H1 (cell line): ENCODE measurements at regions not wholly inside any gene's neighbourhood (a gene's known extent, or its start where the extent isn't known, plus 50 kb on each side); places are given as distances from the start of the nearest gene placed in this dataset.

Source experiments
- CTCF ChIA-PET: fragments of 300-600 bp; sonication (Branson Sonifier 250); formaldehyde crosslinking; loops from one replicate; lab custom pipeline; 2021; ENCODE audit not compliant: partially characterized antibody; lab: Charles Lee
- POLR2A ChIA-PET: fragments of 300-600 bp; sonication (Branson Sonifier 250); formaldehyde crosslinking; loops from one replicate; lab custom pipeline; 2021; ENCODE audit warnings: inconsistent platforms; ENCODE audit not compliant: partially characterized antibody; lab: Charles Lee
- DNase-seq, 2 experiments: peaks; one replicate each; pipeline versions ENCODE4 v3.0.0 to v3.0.0-alpha.2; 2010 to 2022; ENCODE audit warnings: low spot score in 2 of 2, low read depth in 1 of 2, mixed read lengths in 1 of 2
- FAIRE-seq: peaks from 2 replicates; lab custom pipeline; 2011; peaks lifted over from hg19 to GRCh38; lab: Jason Lieb, UNC
- H2AFZ ChIP-seq: 2 replicates; pipeline ENCODE4 v1.8.1; 2012; ENCODE audit warnings: low read length, inconsistent platforms
- H2AK5ac ChIP-seq: 2 replicates; pipeline ENCODE4 v1.6.1; 2013; ENCODE audit warnings: low read depth, low read length
- H2BK120ac ChIP-seq: replicated peaks from 2 replicates; pipeline ENCODE3; 2013; ENCODE audit warnings: low read depth, low read length, inconsistent platforms
- H2BK12ac ChIP-seq: 2 replicates; pipeline ENCODE4 v1.6.1; 2013; ENCODE audit warnings: low read depth, low read length
- H2BK15ac ChIP-seq: 2 replicates; pipeline ENCODE4 v1.6.1; 2013; ENCODE audit warnings: low read length
- H2BK20ac ChIP-seq: 2 replicates; pipeline ENCODE4 v1.6.1; 2013; ENCODE audit warnings: low read length
- H2BK5ac ChIP-seq: 2 replicates; pipeline ENCODE4 v1.6.1; 2013; ENCODE audit warnings: low read depth, low read length
- H3K14ac ChIP-seq: 2 replicates; pipeline ENCODE4 v1.6.1; 2013; ENCODE audit warnings: inconsistent platforms; ENCODE audit not compliant: insufficient read length
- H3K18ac ChIP-seq: 2 replicates; pipeline ENCODE4 v1.6.1; 2013; ENCODE audit warnings: low read length; ENCODE audit errors: extremely low read depth
- H3K23ac ChIP-seq: 2 replicates; pipeline ENCODE4 v1.6.1; 2013; ENCODE audit warnings: inconsistent platforms; ENCODE audit not compliant: insufficient read length
- H3K23me2 ChIP-seq: 2 replicates; pipeline ENCODE4 v1.6.1; 2013; ENCODE audit warnings: low read depth, low read length
- H3K27ac ChIP-seq: 2 replicates; pipeline ENCODE4 v1.6.1; 2011; ENCODE audit warnings: low read depth, low read length, inconsistent platforms
- H3K27me3 ChIP-seq, 4 experiments: replicated peaks in 1 of 4; 1 replicate in 1 of 4; 2 replicates in 3 of 4; pipeline versions ENCODE4 v1.6.1 to v1.8.1; 2011 to 2013; ENCODE audit warnings: low read length in 3 of 4, mild to moderate bottlenecking in 3 of 4, inconsistent platforms in 2 of 4, mixed read lengths in 2 of 4, moderate library complexity in 1 of 4; ENCODE audit not compliant: control insufficient read depth in 3 of 4, insufficient read depth in 3 of 4; ENCODE audit errors: extremely low read depth in 1 of 4
- H3K36me3 ChIP-seq, 4 experiments: 2 replicates each; pipeline versions ENCODE4 v1.6.1 to v1.8.1; 2011 to 2013; ENCODE audit warnings: mild to moderate bottlenecking in 4 of 4, low read length in 3 of 4, moderate library complexity in 2 of 4, control low read depth in 1 of 4, inconsistent platforms in 1 of 4; ENCODE audit not compliant: insufficient read depth in 4 of 4, control insufficient read depth in 2 of 4
- H3K4ac ChIP-seq: replicated peaks from 2 replicates; pipeline ENCODE3; 2013; ENCODE audit warnings: low read length, low read depth, mixed read lengths, inconsistent platforms; ENCODE audit not compliant: insufficient read length
- H3K4me1 ChIP-seq, 4 experiments: replicated peaks in 1 of 4; 1 replicate in 1 of 4; 2 replicates in 3 of 4; pipeline versions ENCODE4 v1.6.1 to v1.8.1; 2011 to 2013; ENCODE audit warnings: low read length in 3 of 4, inconsistent platforms in 2 of 4, mixed read lengths in 1 of 4; ENCODE audit not compliant: insufficient read depth in 4 of 4, control insufficient read depth in 3 of 4
- H3K4me2 ChIP-seq, 2 experiments: 2 replicates each; pipeline versions ENCODE4 v1.6.1 to v1.8.1; 2011 to 2013; ENCODE audit warnings: low read depth in 2 of 2, low read length in 2 of 2, control low read depth in 1 of 2, inconsistent platforms in 1 of 2, mild to moderate bottlenecking in 1 of 2; ENCODE audit not compliant: insufficient read depth in 1 of 2
- H3K4me3 ChIP-seq, 4 experiments: fragments of 200-600, 300-600 bp in 1 of 4; sonication (generic), shearing (Covaris generic), sonication (Bioruptor Twin) in 1 of 4; 2 replicates each; pipeline versions ENCODE4 v1.5.1 to v1.8.1; 2011 to 2016; ENCODE audit warnings: low read length in 4 of 4, low read depth in 3 of 4, control low read depth in 2 of 4, inconsistent platforms in 2 of 4, mild to moderate bottlenecking in 2 of 4, mixed read lengths in 1 of 4, moderate library complexity in 1 of 4; ENCODE audit not compliant: insufficient read depth in 2 of 4; ENCODE audit errors: extremely low read depth in 1 of 4
- H3K56ac ChIP-seq: replicated peaks from 2 replicates; pipeline ENCODE3; 2013; ENCODE audit warnings: low read depth, mild to moderate bottlenecking, mixed read lengths, low read length, inconsistent platforms; ENCODE audit not compliant: insufficient read length
- H3K79me1 ChIP-seq: 2 replicates; pipeline ENCODE4 v1.6.1; 2013; ENCODE audit warnings: low read depth, low read length, control low read depth
- H3K79me2 ChIP-seq, 2 experiments: 2 replicates each; pipeline versions ENCODE4 v1.6.1 to v1.8.1; 2012 to 2013; ENCODE audit warnings: low read length in 2 of 2, mild to moderate bottlenecking in 2 of 2, inconsistent platforms in 1 of 2; ENCODE audit not compliant: insufficient read depth in 2 of 2, control insufficient read depth in 1 of 2
- H3K9ac ChIP-seq, 4 experiments: replicated peaks in 1 of 4; 1 replicate in 1 of 4; 2 replicates in 3 of 4; pipeline versions ENCODE4 v1.6.1 to v1.8.1; 2011 to 2013; ENCODE audit warnings: low read depth in 3 of 4, low read length in 3 of 4, control low read depth in 2 of 4, mild to moderate bottlenecking in 2 of 4, moderate library complexity in 2 of 4, inconsistent platforms in 1 of 4; ENCODE audit errors: extremely low read depth in 1 of 4
- H3K9me3 ChIP-seq, 2 experiments: 2 replicates each; pipeline versions ENCODE4 v1.6.1 to v1.8.1; 2012 to 2013; ENCODE audit warnings: mild to moderate bottlenecking in 2 of 2, moderate library complexity in 2 of 2, control low read depth in 1 of 2, inconsistent platforms in 1 of 2, low read depth in 1 of 2, low read length in 1 of 2, mixed read lengths in 1 of 2; ENCODE audit not compliant: insufficient read depth in 2 of 2
- H4K20me1 ChIP-seq, 2 experiments: replicated peaks in 1 of 2; 2 replicates each; pipeline versions ENCODE3 to v1.8.1; 2011 to 2013; ENCODE audit warnings: inconsistent platforms in 2 of 2, low read length in 2 of 2, mild to moderate bottlenecking in 1 of 2; ENCODE audit not compliant: insufficient read depth in 2 of 2, control insufficient read depth in 1 of 2
- H4K5ac ChIP-seq: 2 replicates; pipeline ENCODE4 v1.6.1; 2013; ENCODE audit warnings: low read length, low read depth, mixed read lengths, inconsistent platforms; ENCODE audit not compliant: insufficient read length
- H4K8ac ChIP-seq: 2 replicates; pipeline ENCODE4 v1.8.0; 2013; ENCODE audit warnings: mild to moderate bottlenecking, moderate library complexity, low read length, inconsistent platforms; ENCODE audit not compliant: insufficient read depth; ENCODE audit errors: extremely low read depth
- H4K91ac ChIP-seq: replicated peaks from 2 replicates; pipeline ENCODE3; 2013; ENCODE audit warnings: low read length, mixed read lengths, inconsistent platforms; ENCODE audit not compliant: insufficient read length
- EGR1 ChIP-seq: IDR thresholded peaks from 2 replicates; pipeline ENCODE4 v1.6.1; 2011; ENCODE audit warnings: low read depth, low read length, borderline replicate concordance
- JUN ChIP-seq: IDR thresholded peaks from 2 replicates; pipeline ENCODE4 v1.6.1; 2011; ENCODE audit warnings: low read depth, mild to moderate bottlenecking, improper control_type of control experiment, low read length
- KDM5A ChIP-seq: fragments of 200-600 bp; IDR thresholded peaks from 2 replicates; pipeline ENCODE4 v1.7.1; 2012; ENCODE audit warnings: mild to moderate bottlenecking, low read length, inconsistent platforms, mixed read lengths
- MAFK ChIP-seq: IDR thresholded peaks from 2 replicates; pipeline ENCODE4 v1.6.1; 2012; ENCODE audit warnings: low read depth, mild to moderate bottlenecking, improper control_type of control experiment, low read length
- POLR2A ChIP-seq, 2 experiments: IDR thresholded peaks; 1 replicate in 1 of 2; 2 replicates in 1 of 2; pipeline ENCODE4 v1.6.1; 2011; ENCODE audit warnings: low read depth in 2 of 2, low read length in 2 of 2, mild to moderate bottlenecking in 2 of 2; ENCODE audit errors: control extremely low read depth in 1 of 2
- RNF2 ChIP-seq: fragments of 200-900, 300-1000 bp; sonication (generic); IDR thresholded peaks from 2 replicates; pipeline ENCODE4 v1.7.1; 2016; ENCODE audit warnings: borderline replicate concordance, low read depth, mild to moderate bottlenecking, antibody characterized with exemption, low read length; ENCODE audit not compliant: poor library complexity, severe bottlenecking; ENCODE audit errors: missing control alignments
- TCF12 ChIP-seq: IDR thresholded peaks from 2 replicates; pipeline ENCODE4 v1.6.1; 2011; ENCODE audit warnings: low read depth, mild to moderate bottlenecking, low read length
- WGBS, 2 experiments: shearing (Covaris generic) in 1 of 2; methylation state at CpG; one replicate each; pipeline versions ENCODE4 v1.1.6 to v1.1.7; 2013 to 2015; ENCODE audit warnings: low lambda C conversion rate in 2 of 2, mixed read lengths in 2 of 2, inconsistent platforms in 1 of 2, low coverage in 1 of 2, missing lambda C conversion rate in 1 of 2; ENCODE audit not compliant: insufficient replicate concordance in 2 of 2, insufficient coverage in 1 of 2, insufficient read length in 1 of 2; ENCODE audit errors: extremely low coverage in 1 of 2, missing lambda C conversion rate in 1 of 2; 5-methylcytosine and 5-hydroxymethylcytosine counted together

GRCh38 chr7:25678215-25678614 is 449.9 kb upstream of the NPVF start:
- Histone ChIP-seq H2BK12ac (no peak overlapping the region), H3K36me3 (no peaks in the 10 kb centered on the region), H3K4me3 (no peak overlapping the region), H3K14ac (no peak overlapping the region), H2BK120ac (no peak overlapping the region), H4K8ac (no peak overlapping the region), H3K56ac (no peak overlapping the region), H3K79me2 (no peaks in the 10 kb centered on the region), H3K4me2 (no peak overlapping the region), H3K23ac (no peak overlapping the region), H3K23me2 (no peaks in the 10 kb centered on the region), H2BK20ac (no peak overlapping the region), H4K91ac (no peak overlapping the region), H2BK5ac (no peak overlapping the region), H2AK5ac (no peak overlapping the region), H3K79me1 (no peaks in the 10 kb centered on the region), H3K9me3 (no peaks in the 10 kb centered on the region), H2BK15ac (no peak overlapping the region), H2AFZ (no peak overlapping the region), H3K18ac (no peak overlapping the region), H3K27me3 (no peaks in the 10 kb centered on the region), H3K27ac (no peak overlapping the region), H3K4ac (no peak overlapping the region), H3K9ac (no peak overlapping the region), H4K5ac (no peak overlapping the region), H3K4me1 (no peaks in the 10 kb centered on the region), H4K20me1 (no peaks in the 10 kb centered on the region)
- ChIA-PET CTCF (interaction anchor here (1.8 kb wide), 1 partner anchor 9 kb away, joined by 4 read pairs; no protein-coding TSS in a partner anchor), POLR2A (no interaction called here)
- FAIRE-seq, result no peak
- DNase-seq, result no peak
- 100% methylated on average over 1 of the region's 1 CpG; no CpG with 5 or more reads in 1 of the 2 experiments for WGBS, 2 experiments
- TF ChIP-seq TCF12 (no peak), KDM5A (no peak), EGR1 (no peak), POLR2A (IDR thresholded peaks at IDR 0.05; ENCODE audit: control extremely low read depth in 1 of 2, low read depth in 2 of 2, low read length in 2 of 2) (no peak), RNF2 (no peak), MAFK (no peak), JUN (no peak)
